ENCODE measurements at regions not wholly inside any gene's neighbourhood (a gene's known extent, or its start where the extent isn't known, plus 50 kb on each side); places are given as distances from the start of the nearest gene placed in this dataset.

GRCh38 chr3:78260388-78260787, 1220.5 kb downstream of the ROBO2 start:
- TF ChIP-seq, protein P1, sequence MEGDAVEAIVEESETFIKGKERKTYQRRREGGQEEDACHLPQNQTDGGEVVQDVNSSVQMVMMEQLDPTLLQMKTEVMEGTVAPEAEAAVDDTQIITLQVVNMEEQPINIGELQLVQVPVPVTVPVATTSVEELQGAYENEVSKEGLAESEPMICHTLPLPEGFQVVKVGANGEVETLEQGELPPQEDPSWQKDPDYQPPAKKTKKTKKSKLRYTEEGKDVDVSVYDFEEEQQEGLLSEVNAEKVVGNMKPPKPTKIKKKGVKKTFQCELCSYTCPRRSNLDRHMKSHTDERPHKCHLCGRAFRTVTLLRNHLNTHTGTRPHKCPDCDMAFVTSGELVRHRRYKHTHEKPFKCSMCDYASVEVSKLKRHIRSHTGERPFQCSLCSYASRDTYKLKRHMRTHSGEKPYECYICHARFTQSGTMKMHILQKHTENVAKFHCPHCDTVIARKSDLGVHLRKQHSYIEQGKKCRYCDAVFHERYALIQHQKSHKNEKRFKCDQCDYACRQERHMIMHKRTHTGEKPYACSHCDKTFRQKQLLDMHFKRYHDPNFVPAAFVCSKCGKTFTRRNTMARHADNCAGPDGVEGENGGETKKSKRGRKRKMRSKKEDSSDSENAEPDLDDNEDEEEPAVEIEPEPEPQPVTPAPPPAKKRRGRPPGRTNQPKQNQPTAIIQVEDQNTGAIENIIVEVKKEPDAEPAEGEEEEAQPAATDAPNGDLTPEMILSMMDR (optimal IDR thresholded peaks at IDR 0.05 in 1 of 3, IDR thresholded peaks at IDR 0.05 in 1 of 3, conservative IDR thresholded peaks at IDR 0.05 in 1 of 3; ENCODE audit: extremely low read depth in 1 of 3, insufficient read depth in 2 of 3, low read length in 3 of 3), result no peak
- no peak for TF ChIP-seq EZH2 (IDR thresholded peaks at IDR 0.05; ENCODE audit: low read length)

Data from keratinocyte (primary cell).